PC-9 (cell line): ENCODE measurements at regions not wholly inside any gene's neighbourhood (a gene's known extent, or its start where the extent isn't known, plus 50 kb on each side); places are given as distances from the start of the nearest gene placed in this dataset.
A peak's percentile ranks its signal among the peaks of the same experiment; 100 is the strongest.

ENCODE experiments used
- BruUV-seq: library from RNA; stranded (reverse); fragments of 400-500 nt; replicated peaks from 2 replicates; lab custom pipeline; 2021; lab: Mats Ljungman, UMichigan
- CTCF ChIA-PET: fragments of 300-600 bp; sonication (Branson Sonifier 250); formaldehyde crosslinking; loops from one replicate; lab custom pipeline; 2022; ENCODE audit warnings: antibody characterized with exemption; lab: Charles Lee
- POLR2A ChIA-PET: fragments of 300-600 bp; sonication (Branson Sonifier 250); formaldehyde crosslinking; loops from one replicate; lab custom pipeline; 2022; ENCODE audit warnings: antibody characterized with exemption; ENCODE audit not compliant: unreplicated experiment; lab: Charles Lee
- DNase-seq, 2 experiments: peaks; one replicate each; pipeline versions ENCODE4 v3.0.0 to v3.0.0-alpha.2; 2015 to 2022; ENCODE audit warnings: mixed read lengths in 1 of 2
- H2AFZ ChIP-seq: fragments of 200-600 bp; sonication (generic); 2 replicates; pipeline ENCODE4 v1.8.1; 2017; ENCODE audit warnings: antibody characterized with exemption
- H3F3A ChIP-seq: fragments of 200-600 bp; sonication (generic); 2 replicates; pipeline ENCODE4 v1.8.1; 2017; ENCODE audit warnings: antibody characterized with exemption, mild to moderate bottlenecking, low read depth; ENCODE audit not compliant: insufficient read depth
- H3K27ac ChIP-seq: fragments of 200-600 bp; sonication (generic); 2 replicates; pipeline ENCODE4 v1.6.1; 2016; ENCODE audit warnings: mixed run types
- H3K27me3 ChIP-seq: fragments of 200-600 bp; sonication (generic); 2 replicates; pipeline ENCODE4 v1.6.1; 2016; ENCODE audit warnings: low read depth, mixed run types; ENCODE audit not compliant: insufficient read depth
- H3K36me3 ChIP-seq: fragments of 200-600 bp; sonication (generic); 2 replicates; pipeline ENCODE4 v1.6.1; 2016; ENCODE audit warnings: low read depth, mixed run types
- H3K4me1 ChIP-seq: fragments of 200-600 bp; sonication (generic); replicated peaks from 2 replicates; pipeline ENCODE4 v1.6.1; 2016; ENCODE audit warnings: mixed run types; ENCODE audit not compliant: insufficient read depth
- H3K4me2 ChIP-seq: fragments of 200-600 bp; sonication (generic); 2 replicates; pipeline ENCODE4 v1.6.1; 2017; ENCODE audit warnings: mixed run types
- H3K4me3 ChIP-seq: fragments of 200-600 bp; sonication (generic); 2 replicates; pipeline ENCODE4 v1.6.1; 2016; ENCODE audit warnings: mixed run types
- H3K79me2 ChIP-seq: fragments of 200-600 bp; sonication (generic); 2 replicates; pipeline ENCODE4 v1.6.1; 2017; ENCODE audit warnings: low read depth, mixed run types
- H3K9me2 ChIP-seq: fragments of 200-600 bp; sonication (generic); 2 replicates; pipeline ENCODE4 v1.8.1; 2017; ENCODE audit warnings: mild to moderate bottlenecking; ENCODE audit not compliant: insufficient read depth
- H3K9me3 ChIP-seq: fragments of 200-600 bp; sonication (generic); 2 replicates; pipeline ENCODE4 v1.8.1; 2016; ENCODE audit warnings: low read depth; ENCODE audit not compliant: insufficient read depth
- H4K20me1 ChIP-seq: fragments of 200-600 bp; sonication (generic); 2 replicates; pipeline ENCODE4 v1.8.1; 2017; ENCODE audit not compliant: insufficient read depth
- EZH2 ChIP-seq: fragments of 200-600 bp; sonication (generic); IDR thresholded peaks from 2 replicates; pipeline ENCODE4 v1.8.0; 2017; ENCODE audit warnings: antibody characterized with exemption, low read depth
- intact Hi-C: fragments of 100-400 bp; cut with micrococcal nuclease; formaldehyde crosslinking; loops from one replicate; pipeline ENCODE4 v1.10.0; 2022; ENCODE audit not compliant: unreplicated experiment
- TF ChIP-seq, protein P1 (sequence below): fragments of 200-600 bp; sonication (generic); conservative IDR thresholded peaks from 2 replicates; pipeline ENCODE4 v1.6.1; 2017; ENCODE audit warnings: mixed run types, antibody characterized with exemption, mild to moderate bottlenecking, moderate library complexity

DNA sequence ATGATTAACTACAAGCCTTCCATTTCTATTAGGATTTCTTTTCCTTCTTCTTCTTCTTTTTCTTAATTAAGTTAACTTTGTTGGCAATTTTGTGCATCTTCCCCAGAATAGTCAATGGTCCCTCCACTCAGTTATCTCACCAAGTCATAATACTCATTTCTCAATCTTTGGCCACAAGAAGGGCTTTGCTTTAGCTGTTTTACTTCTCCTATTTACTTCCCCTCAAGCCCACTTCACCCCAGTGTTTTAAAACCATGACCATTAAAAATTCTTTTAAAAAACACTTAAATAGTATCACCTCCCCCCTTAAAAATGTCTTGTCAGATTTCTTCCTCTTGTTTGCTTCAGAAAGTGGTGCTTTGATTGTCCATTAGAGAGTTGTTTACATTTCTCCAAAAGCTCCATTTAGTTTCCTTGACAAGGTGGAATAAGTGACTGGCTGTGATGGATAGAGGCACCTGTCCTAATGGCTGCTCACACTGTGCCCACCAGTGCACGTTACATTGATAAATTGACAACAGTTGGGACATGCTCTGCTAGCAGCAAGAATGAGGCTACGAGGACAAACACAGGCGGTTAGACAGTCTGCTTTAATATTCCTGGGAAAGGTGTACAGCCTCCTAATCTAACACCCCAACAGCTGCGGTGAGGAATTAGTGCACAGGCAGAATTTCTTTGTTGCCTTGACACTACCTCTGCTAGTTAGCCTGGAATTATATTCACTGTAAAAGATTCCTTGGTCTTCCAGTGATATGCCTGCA lies 354.7 kb downstream of the LMO4 start:
- BruUV-seq = no TSS peak
- Histone ChIP-seq H4K20me1 (no peaks in the 10 kb centered on the region), H3K27me3 (no peaks in the 10 kb centered on the region), H3F3A (no peaks in the 10 kb centered on the region), H3K27ac (no peak overlapping the region), H3K36me3 (no peaks in the 10 kb centered on the region), H3K4me3 (no peak overlapping the region), H3K4me1 (no peaks in the 10 kb centered on the region), H3K79me2 (no peaks in the 10 kb centered on the region), H3K4me2 (no peak overlapping the region), H3K9me2 (no peaks in the 10 kb centered on the region), H2AFZ (no peak overlapping the region), H3K9me3 (no peaks in the 10 kb centered on the region)
- intact Hi-C loops = no loop called here
- TF ChIP-seq, protein P1, sequence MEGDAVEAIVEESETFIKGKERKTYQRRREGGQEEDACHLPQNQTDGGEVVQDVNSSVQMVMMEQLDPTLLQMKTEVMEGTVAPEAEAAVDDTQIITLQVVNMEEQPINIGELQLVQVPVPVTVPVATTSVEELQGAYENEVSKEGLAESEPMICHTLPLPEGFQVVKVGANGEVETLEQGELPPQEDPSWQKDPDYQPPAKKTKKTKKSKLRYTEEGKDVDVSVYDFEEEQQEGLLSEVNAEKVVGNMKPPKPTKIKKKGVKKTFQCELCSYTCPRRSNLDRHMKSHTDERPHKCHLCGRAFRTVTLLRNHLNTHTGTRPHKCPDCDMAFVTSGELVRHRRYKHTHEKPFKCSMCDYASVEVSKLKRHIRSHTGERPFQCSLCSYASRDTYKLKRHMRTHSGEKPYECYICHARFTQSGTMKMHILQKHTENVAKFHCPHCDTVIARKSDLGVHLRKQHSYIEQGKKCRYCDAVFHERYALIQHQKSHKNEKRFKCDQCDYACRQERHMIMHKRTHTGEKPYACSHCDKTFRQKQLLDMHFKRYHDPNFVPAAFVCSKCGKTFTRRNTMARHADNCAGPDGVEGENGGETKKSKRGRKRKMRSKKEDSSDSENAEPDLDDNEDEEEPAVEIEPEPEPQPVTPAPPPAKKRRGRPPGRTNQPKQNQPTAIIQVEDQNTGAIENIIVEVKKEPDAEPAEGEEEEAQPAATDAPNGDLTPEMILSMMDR = no peak
- TF ChIP-seq EZH2 = no peak
- no peak for DNase-seq
- ChIA-PET CTCF (no interaction called here), POLR2A (no interaction called here)

DNA sequence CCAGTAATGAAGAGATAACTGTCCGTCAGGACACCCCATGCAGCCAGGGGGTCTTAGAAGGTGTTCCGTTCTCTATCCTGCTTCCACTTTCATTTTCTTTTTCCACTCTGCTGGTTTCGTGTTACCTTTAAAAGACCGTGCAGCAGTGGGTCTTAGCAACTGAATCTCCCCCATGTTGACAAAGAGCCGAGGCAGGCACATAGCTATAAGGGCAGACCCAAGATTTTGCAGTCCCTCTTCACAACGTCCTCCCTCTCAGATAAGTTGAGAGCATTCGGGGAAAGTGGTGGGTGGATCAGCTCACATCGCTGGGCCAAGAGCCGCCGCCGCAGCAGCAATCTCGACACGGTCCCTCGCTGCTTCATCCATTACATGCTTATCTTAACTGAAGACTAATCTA lies 355.5 kb downstream of the LMO4 start:
- Histone ChIP-seq H3K4me3 (no peak overlapping the region), H3K4me1 (no peaks in the 10 kb centered on the region)
- POLR2A ChIA-PET = no interaction called here

DNA sequence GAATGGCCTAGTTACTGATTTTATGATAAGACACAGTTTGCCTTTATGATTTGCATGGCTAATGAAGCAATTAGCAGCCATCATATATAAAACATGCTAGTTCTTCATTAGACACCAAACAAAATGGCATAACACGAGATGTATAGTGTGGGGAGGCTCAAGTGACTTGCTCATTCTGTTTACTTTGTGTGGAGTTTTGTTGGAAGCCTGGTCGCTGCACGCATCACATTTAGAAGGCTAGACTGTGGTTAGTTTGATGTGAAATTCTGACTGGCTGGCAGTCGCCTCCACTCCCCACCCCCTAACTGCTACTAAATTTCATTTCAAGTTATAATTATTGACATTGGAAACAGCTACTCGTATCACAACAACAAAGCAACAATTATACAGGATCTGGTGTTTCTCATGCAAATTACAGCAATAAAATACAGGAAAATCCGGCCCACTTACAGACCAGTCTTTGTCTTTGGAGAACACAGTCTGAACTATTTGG lies 356.1 kb downstream of the LMO4 start:
- intact Hi-C loops = no loop called here
- BruUV-seq = no TSS peak
- no peaks in the 10 kb centered on the region for H3K79me2 ChIP-seq
- ChIA-PET POLR2A (no interaction called here), CTCF (no interaction called here)
- H3K4me3 ChIP-seq = no peak overlapping the region
- H3K27me3 ChIP-seq = no peaks in the 10 kb centered on the region
- DNase-seq = no peak
- no peaks in the 10 kb centered on the region for H4K20me1 ChIP-seq
- H3K4me2 ChIP-seq = no peak overlapping the region
- no peaks in the 10 kb centered on the region for H3K36me3 ChIP-seq
- no peaks in the 10 kb centered on the region for H3K9me2 ChIP-seq
- H3K4me1 ChIP-seq = no peaks in the 10 kb centered on the region
- TF ChIP-seq EZH2 = no peak
- TF ChIP-seq, protein P1 = no peak
- no peaks in the 10 kb centered on the region for H3F3A ChIP-seq
- H3K9me3 ChIP-seq = no peaks in the 10 kb centered on the region
- no peak overlapping the region for H2AFZ ChIP-seq
- no peak overlapping the region for H3K27ac ChIP-seq

More for the DNA sequence above, 355.5 kb downstream of the LMO4 start:
- H3K27me3 ChIP-seq = no peaks in the 10 kb centered on the region
- no peaks in the 10 kb centered on the region for H3K36me3 ChIP-seq
- no TSS peak for BruUV-seq
- no peaks in the 10 kb centered on the region for H3K9me3 ChIP-seq
- no peaks in the 10 kb centered on the region for H3F3A ChIP-seq
- H2AFZ ChIP-seq = no peak overlapping the region
- no peaks in the 10 kb centered on the region for H3K9me2 ChIP-seq
- peak in 1 of 2 experiments; percentile 5 for DNase-seq
- H3K79me2 ChIP-seq = no peaks in the 10 kb centered on the region
- TF ChIP-seq EZH2 = no peak
- TF ChIP-seq, protein P1 = no peak
- no peak overlapping the region for H3K4me2 ChIP-seq
- no peak overlapping the region for H3K27ac ChIP-seq
- CTCF ChIA-PET = interaction anchor here (0.7 kb wide), 1 partner anchor 388 kb away, joined by 3 read pairs; no protein-coding TSS in a partner anchor
- no peaks in the 10 kb centered on the region for H4K20me1 ChIP-seq
- intact Hi-C loops = no loop called here
